Gastroesophageal sphincter (tissue), 4 donors: ENCODE measurements at regions not wholly inside any gene's neighbourhood (a gene's known extent, or its start where the extent isn't known, plus 50 kb on each side); places are given as distances from the start of the nearest gene placed in this dataset.

Experiments used
- ATAC-seq: fragments of 150-250 bp; one replicate; pipeline ENCODE4 v1.9.1; 2016; ENCODE audit warnings: mild to moderate bottlenecking, moderate library complexity
- H3K27ac ChIP-seq, 4 donors: fragments of 200-600 bp; sonication (generic) in 3 of 4; 1 replicate in 3 of 4; 2 replicates in 1 of 4; pipeline ENCODE4 v1.5.1; 2016 to 2019
- H3K27me3 ChIP-seq: fragments of 200-600 bp; sonication (generic); one replicate; pipeline ENCODE4 v1.5.1; 2019
- H3K36me3 ChIP-seq, 2 donors: fragments of 200-600 bp; sonication (generic); one replicate each; pipeline ENCODE4 v1.5.1; 2019; ENCODE audit warnings: control low read depth in 1 of 2
- H3K4me1 ChIP-seq, 3 donors: fragments of 200-600 bp; sonication (generic); 1 replicate in 2 of 3; 2 replicates in 1 of 3; pipeline ENCODE4 v1.5.1; 2016 to 2019; ENCODE audit warnings: control low read depth in 2 of 3
- H3K4me3 ChIP-seq, 2 donors: fragments of 200-600 bp; sonication (generic); one replicate each; pipeline ENCODE4 v1.5.1; 2019; ENCODE audit warnings: mild to moderate bottlenecking in 1 of 2, moderate library complexity in 1 of 2
- H3K9me3 ChIP-seq, 3 donors: fragments of 200-600 bp; sonication (generic); one replicate each; pipeline ENCODE4 v1.5.1; 2017 to 2019; ENCODE audit warnings: control low read depth in 2 of 3
- EP300 ChIP-seq: sonication (generic); formaldehyde crosslinking; IDR thresholded peaks from one replicate; pipeline ENCODE4 v1.6.1; 2017; ENCODE audit warnings: antibody characterized with exemption, mild to moderate bottlenecking
- POLR2A ChIP-seq, 2 donors: fragments of 450-650 bp; IDR thresholded peaks; one replicate each; pipeline ENCODE4 v1.6.1; 2017; ENCODE audit warnings: antibody characterized with exemption in 2 of 2, mild to moderate bottlenecking in 2 of 2, moderate library complexity in 1 of 2
- POLR2AphosphoS5 ChIP-seq: sonication (generic); formaldehyde crosslinking; IDR thresholded peaks from one replicate; pipeline ENCODE4 v1.6.1; 2017; ENCODE audit warnings: antibody characterized with exemption
- WGBS, 2 donors: methylation state at CpG; one replicate each; pipeline ENCODE4 v1.1.5; 2018; ENCODE audit warnings: low coverage in 1 of 2; 5-methylcytosine and 5-hydroxymethylcytosine counted together
- TF ChIP-seq, protein P1 (sequence below), 4 experiments: fragments of 200-600 bp in 2 of 4; fragments of 450-650 bp in 2 of 4; sonication (generic) in 1 of 4; IDR thresholded peaks; one replicate each; pipeline ENCODE4 v1.5.1; 2017 to 2019; ENCODE audit warnings: antibody characterized with exemption in 4 of 4, mild to moderate bottlenecking in 2 of 4, moderate library complexity in 2 of 4

DNA sequence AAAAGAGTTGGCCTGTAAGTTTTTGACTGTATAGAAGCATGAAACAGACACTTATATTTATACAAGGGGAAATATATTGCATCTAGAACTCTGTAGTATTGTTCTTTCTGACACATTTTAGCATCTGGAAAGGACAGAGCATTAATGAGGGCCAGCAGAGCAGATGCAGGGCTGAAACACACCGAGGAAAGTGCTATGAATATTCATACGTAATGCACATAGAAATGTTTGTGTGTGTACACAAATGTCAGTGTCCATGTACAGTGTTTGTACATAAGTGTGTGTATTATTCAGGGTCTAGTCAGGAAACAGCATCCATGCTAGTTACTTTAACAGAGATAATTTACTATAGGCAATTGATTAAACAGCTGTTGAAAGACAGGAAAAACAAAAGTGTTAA is 146.5 kb upstream of the DTNBP1 start:
- Histone ChIP-seq H3K36me3 (no peaks in the 10 kb centered on the region), H3K27ac (no peak overlapping the region), H3K4me1 (no peaks in the 10 kb centered on the region), H3K9me3 (no peaks in the 10 kb centered on the region), H3K27me3 (no peaks in the 10 kb centered on the region), H3K4me3 (no peak overlapping the region)
- no peak for ATAC-seq
- WGBS, 2 donors = 78 to 90% methylated on average over 2 of the region's 2 CpGs
- TF ChIP-seq, protein P1, sequence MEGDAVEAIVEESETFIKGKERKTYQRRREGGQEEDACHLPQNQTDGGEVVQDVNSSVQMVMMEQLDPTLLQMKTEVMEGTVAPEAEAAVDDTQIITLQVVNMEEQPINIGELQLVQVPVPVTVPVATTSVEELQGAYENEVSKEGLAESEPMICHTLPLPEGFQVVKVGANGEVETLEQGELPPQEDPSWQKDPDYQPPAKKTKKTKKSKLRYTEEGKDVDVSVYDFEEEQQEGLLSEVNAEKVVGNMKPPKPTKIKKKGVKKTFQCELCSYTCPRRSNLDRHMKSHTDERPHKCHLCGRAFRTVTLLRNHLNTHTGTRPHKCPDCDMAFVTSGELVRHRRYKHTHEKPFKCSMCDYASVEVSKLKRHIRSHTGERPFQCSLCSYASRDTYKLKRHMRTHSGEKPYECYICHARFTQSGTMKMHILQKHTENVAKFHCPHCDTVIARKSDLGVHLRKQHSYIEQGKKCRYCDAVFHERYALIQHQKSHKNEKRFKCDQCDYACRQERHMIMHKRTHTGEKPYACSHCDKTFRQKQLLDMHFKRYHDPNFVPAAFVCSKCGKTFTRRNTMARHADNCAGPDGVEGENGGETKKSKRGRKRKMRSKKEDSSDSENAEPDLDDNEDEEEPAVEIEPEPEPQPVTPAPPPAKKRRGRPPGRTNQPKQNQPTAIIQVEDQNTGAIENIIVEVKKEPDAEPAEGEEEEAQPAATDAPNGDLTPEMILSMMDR (IDR thresholded peaks at IDR 0.05) = no peak
- TF ChIP-seq POLR2AphosphoS5 (no peak), POLR2A (IDR thresholded peaks at IDR 0.05) (no peak), EP300 (no peak)

DNA sequence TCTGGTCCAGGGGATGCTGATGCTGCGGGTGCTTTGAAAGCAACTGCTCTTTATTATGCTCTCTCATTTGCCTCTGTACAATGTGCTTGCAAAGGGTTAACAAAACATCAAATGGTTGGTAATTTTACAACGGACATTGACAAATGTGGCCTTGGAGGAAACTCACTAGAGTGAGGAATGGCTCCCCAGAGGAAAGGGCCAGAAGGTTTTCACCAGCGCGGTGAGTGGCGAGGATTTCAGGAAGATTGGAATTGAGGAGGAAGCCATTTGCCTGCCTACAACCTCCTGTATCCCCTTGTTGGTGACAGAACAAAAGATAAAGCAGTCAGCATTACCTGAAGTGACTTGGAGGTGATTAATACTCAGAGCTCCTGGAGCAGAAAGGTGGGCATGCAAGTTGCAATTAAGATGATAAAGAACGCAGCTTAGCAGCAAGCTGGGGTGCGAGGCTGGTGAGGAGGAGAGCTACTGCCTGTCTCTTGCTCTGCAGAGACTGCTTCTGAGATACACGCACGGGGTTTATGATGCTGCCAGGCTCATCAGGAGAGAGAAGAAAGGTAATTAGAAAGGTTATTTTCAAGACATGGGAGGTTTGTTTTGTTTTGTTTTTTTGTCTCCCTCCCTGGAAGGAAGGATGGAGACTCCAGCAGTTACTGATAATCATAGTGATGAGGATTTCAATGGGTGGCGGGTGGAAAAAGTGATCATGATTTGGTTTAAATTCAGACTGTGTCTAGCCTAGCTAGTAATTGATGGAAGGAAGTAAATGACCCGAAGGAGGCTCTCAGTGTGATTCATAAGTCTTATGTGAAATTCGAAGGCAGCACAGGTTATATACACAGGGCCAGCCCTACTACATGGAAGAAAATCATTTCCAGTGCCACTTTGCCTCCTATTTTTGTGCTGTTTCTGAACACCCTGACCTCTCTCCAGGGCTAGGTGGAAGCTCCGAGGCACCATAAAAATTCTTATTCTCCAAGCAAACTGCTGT is 141.6 kb upstream of the DTNBP1 start:
- no peak overlapping the region for H3K4me3 ChIP-seq

DNA sequence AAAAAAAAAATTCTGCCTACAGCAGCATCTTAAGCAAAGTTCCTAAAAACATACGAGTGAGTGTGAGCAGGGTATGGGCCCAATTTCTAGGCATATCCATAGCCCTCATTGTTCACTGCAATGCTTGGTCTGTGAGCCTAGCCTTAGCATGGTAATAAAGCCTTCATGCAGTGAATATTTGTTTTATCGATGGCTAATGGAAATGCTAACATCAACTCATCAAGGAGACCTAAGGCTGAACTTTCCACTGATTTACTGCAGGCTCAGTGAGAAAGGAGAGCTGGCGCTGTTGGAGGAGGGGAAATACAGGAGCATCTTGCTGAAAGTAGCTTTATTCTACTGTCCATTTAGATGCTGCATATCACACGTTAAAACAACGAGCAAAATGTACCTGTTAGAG is 139.6 kb upstream of the DTNBP1 start:
- Histone ChIP-seq H3K27me3 (no peaks in the 10 kb centered on the region), H3K9me3 (peaks cover 0 to 11% (median 0%) of the 10 kb centered on the region in 3 donors), H3K4me3 (no peak overlapping the region), H3K27ac (no peak overlapping the region), H3K4me1 (no peaks in the 10 kb centered on the region), H3K36me3 (no peaks in the 10 kb centered on the region)
- WGBS, 2 donors = 75 to 83% methylated on average over 2 to 5 of the region's 5 CpGs
- ATAC-seq = no peak
- TF ChIP-seq EP300 (no peak), POLR2A (IDR thresholded peaks at IDR 0.05) (no peak)

More for the DNA sequence above, 141.6 kb upstream of the DTNBP1 start:
- no peaks in the 10 kb centered on the region for H3K36me3 ChIP-seq
- TF ChIP-seq POLR2AphosphoS5 (no peak), EP300 (no peak), POLR2A (IDR thresholded peaks at IDR 0.05) (no peak)
- TF ChIP-seq, protein P1 (IDR thresholded peaks at IDR 0.05) = no peak
- H3K9me3 ChIP-seq = no peaks in the 10 kb centered on the region
- no peak for ATAC-seq
- H3K27me3 ChIP-seq = no peaks in the 10 kb centered on the region
- no peaks in the 10 kb centered on the region for H3K4me1 ChIP-seq
- WGBS, 2 donors = 39 to 58% methylated on average over 9 to 11 of the region's 13 CpGs
- no peak overlapping the region for H3K27ac ChIP-seq

GRCh38 chr6:15801912-15802311 is 139.1 kb upstream of the DTNBP1 start:
- ATAC-seq = no peak
- Histone ChIP-seq H3K36me3 (no peaks in the 10 kb centered on the region), H3K27me3 (no peaks in the 10 kb centered on the region), H3K27ac (no peak overlapping the region), H3K9me3 (peaks cover 0 to 12% (median 0%) of the 10 kb centered on the region in 3 donors), H3K4me3 (no peak overlapping the region), H3K4me1 (no peaks in the 10 kb centered on the region)
- TF ChIP-seq POLR2A (IDR thresholded peaks at IDR 0.05) (no peak), POLR2AphosphoS5 (no peak), EP300 (no peak)
- TF ChIP-seq, protein P1 (IDR thresholded peaks at IDR 0.05) = no peak
- 90 to 98% methylated on average over 6 to 7 of the region's 7 CpGs for WGBS, 2 donors

- ATAC-seq = no peak
- H3K36me3 ChIP-seq = no peaks in the 10 kb centered on the region
- 90 to 93% methylated on average over 8 to 10 of the region's 11 CpGs for WGBS, 2 donors
- no peaks in the 10 kb centered on the region for H3K4me1 ChIP-seq
- H3K27ac ChIP-seq = no peak overlapping the region
- H3K27me3 ChIP-seq = no peaks in the 10 kb centered on the region
- H3K4me3 ChIP-seq = no peak overlapping the region
- peaks cover 0 to 12% (median 0%) of the 10 kb centered on the region in 3 donors for H3K9me3 ChIP-seq
- TF ChIP-seq, protein P1 (IDR thresholded peaks at IDR 0.05) = no peak
- TF ChIP-seq POLR2A (IDR thresholded peaks at IDR 0.05) (no peak), EP300 (no peak), POLR2AphosphoS5 (no peak)
These were observed 138.2 kb upstream of the DTNBP1 start for GRCh38 chr6:15800841-15801617.
